ENCODE measurements at regions not wholly inside any gene's neighbourhood (a gene's known extent, or its start where the extent isn't known, plus 50 kb on each side); places are given as distances from the start of the nearest gene placed in this dataset.

DNA sequence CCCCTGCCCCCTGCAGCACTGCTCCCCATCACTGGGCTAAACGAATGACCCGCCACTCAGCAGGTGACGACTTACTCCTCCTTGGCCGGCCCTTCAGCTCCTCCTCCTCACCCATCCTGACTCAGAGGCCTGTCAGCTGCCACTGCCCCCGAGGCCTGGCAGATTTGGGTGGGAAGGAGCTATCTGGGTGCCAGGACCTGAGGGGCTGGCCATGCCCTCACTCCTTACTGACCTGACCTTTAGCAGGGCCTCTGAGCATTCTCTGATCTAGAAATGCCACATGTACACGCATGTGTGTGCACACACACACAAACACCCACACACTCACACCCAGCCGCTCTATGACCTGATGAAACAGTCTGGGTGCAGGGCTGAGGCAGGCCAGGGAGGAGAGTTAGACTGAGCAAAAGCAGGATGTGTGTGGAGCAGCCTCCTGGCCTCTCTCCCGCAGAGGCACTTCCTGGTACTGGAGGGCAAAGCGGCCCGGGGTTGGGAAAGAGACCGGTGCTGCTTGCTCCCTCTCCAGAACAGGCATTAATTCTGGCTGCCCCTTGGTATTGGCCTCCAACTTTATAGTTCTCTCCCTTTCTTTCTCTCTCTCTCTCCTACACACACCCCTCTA is 68.0 kb downstream of the ZFP36L2 start:
- no peak for TF ChIP-seq POLR2A (IDR thresholded peaks at IDR 0.05)
- TF ChIP-seq, protein P1, sequence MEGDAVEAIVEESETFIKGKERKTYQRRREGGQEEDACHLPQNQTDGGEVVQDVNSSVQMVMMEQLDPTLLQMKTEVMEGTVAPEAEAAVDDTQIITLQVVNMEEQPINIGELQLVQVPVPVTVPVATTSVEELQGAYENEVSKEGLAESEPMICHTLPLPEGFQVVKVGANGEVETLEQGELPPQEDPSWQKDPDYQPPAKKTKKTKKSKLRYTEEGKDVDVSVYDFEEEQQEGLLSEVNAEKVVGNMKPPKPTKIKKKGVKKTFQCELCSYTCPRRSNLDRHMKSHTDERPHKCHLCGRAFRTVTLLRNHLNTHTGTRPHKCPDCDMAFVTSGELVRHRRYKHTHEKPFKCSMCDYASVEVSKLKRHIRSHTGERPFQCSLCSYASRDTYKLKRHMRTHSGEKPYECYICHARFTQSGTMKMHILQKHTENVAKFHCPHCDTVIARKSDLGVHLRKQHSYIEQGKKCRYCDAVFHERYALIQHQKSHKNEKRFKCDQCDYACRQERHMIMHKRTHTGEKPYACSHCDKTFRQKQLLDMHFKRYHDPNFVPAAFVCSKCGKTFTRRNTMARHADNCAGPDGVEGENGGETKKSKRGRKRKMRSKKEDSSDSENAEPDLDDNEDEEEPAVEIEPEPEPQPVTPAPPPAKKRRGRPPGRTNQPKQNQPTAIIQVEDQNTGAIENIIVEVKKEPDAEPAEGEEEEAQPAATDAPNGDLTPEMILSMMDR (IDR thresholded peaks at IDR 0.05 in 4 of 5, conservative IDR thresholded peaks at IDR 0.05 in 1 of 5) = no peak

Measured in gastrocnemius medialis (tissue), 4 donors.